GM10266 (cell line): ENCODE measurements at regions not wholly inside any gene's neighbourhood (a gene's known extent, or its start where the extent isn't known, plus 50 kb on each side); places are given as distances from the start of the nearest gene placed in this dataset.
"Not testable (repeated sequence)": the region's sequence is repeated elsewhere in the genome, so short reads cannot be mapped to it uniquely, and the experiment has no call there.

Experiments
- DNase-seq: peaks from one replicate; pipeline ENCODE4 v3.0.0; 2012; ENCODE audit errors: extremely low spot score
- CTCF ChIP-seq: IDR thresholded peaks from 2 replicates; pipeline ENCODE4 v1.5.1; 2012; ENCODE audit warnings: mild to moderate bottlenecking, low read depth; ENCODE audit not compliant: control insufficient read depth, insufficient read depth; ENCODE audit errors: missing control alignments

- DNase-seq = no peak
- no peak for TF ChIP-seq CTCF
Observed at GRCh38 chr17:53004902-53005301, 817.8 kb upstream of the KIF2B start.

- TF ChIP-seq CTCF = no peak
- no peak for DNase-seq
Observed at GRCh38 chr17:52995881-52996280, 826.8 kb upstream of the KIF2B start.

- no peak for TF ChIP-seq CTCF
- no peak for DNase-seq
Observed at GRCh38 chr17:52995147-52995546, 827.6 kb upstream of the KIF2B start.

GRCh38 chr17:52986056-52986662 lies 827.6 kb upstream of the CA10 start:
- TF ChIP-seq CTCF = no peak
- DNase-seq = no peak

- no peak for TF ChIP-seq CTCF
- no peak for DNase-seq
Observed at GRCh38 chr17:52982331-52982730, 823.8 kb upstream of the CA10 start.

- TF ChIP-seq CTCF = no peak
- no peak for DNase-seq
Observed at GRCh38 chr17:52979921-52980320, 821.4 kb upstream of the CA10 start.

GRCh38 chr17:52965856-52966255 lies 807.3 kb upstream of the CA10 start:
- no peak for TF ChIP-seq CTCF
- DNase-seq = no peak

GRCh38 chr17:52961751-52962150 lies 803.2 kb upstream of the CA10 start:
- DNase-seq = not testable (repeated sequence)
